Astrocyte (in vitro differentiated cells and primary cell): ENCODE measurements at regions not wholly inside any gene's neighbourhood (a gene's known extent, or its start where the extent isn't known, plus 50 kb on each side); places are given as distances from the start of the nearest gene placed in this dataset.

Source experiments
- DNase-seq: peaks from one replicate; pipeline ENCODE4 v3.0.0-alpha.2; 2010; ENCODE audit warnings: low read depth
- FAIRE-seq: peaks from 2 replicates; lab custom pipeline; 2011; peaks lifted over from hg19 to GRCh38; lab: Jason Lieb, UNC
- H2AFZ ChIP-seq: 2 replicates; pipeline ENCODE4 v1.6.0; 2012; ENCODE audit warnings: low read depth, low read length, inconsistent platforms
- H3K27ac ChIP-seq: 2 replicates; pipeline ENCODE4 v1.5.1; 2011; ENCODE audit warnings: low read depth, low read length, inconsistent platforms
- H3K27me3 ChIP-seq: 2 replicates; pipeline ENCODE4 v1.6.0; 2011; ENCODE audit warnings: low read length, inconsistent platforms; ENCODE audit not compliant: insufficient read depth
- H3K36me3 ChIP-seq: 2 replicates; pipeline ENCODE4 v1.5.1; 2011; ENCODE audit warnings: low read length, inconsistent platforms; ENCODE audit not compliant: insufficient read depth
- H3K4me1 ChIP-seq: 2 replicates; pipeline ENCODE4 v1.5.1; 2011; ENCODE audit warnings: low read length, inconsistent platforms; ENCODE audit not compliant: insufficient read depth
- H3K4me2 ChIP-seq: 2 replicates; pipeline ENCODE4 v1.6.0; 2012; ENCODE audit warnings: low read length, inconsistent platforms
- H3K4me3 ChIP-seq: 2 replicates; pipeline ENCODE4 v1.5.1; 2011; ENCODE audit warnings: low read depth, mild to moderate bottlenecking, low read length, inconsistent platforms; ENCODE audit not compliant: insufficient read depth
- H3K79me2 ChIP-seq: 2 replicates; pipeline ENCODE4 v1.6.0; 2012; ENCODE audit warnings: mild to moderate bottlenecking, low read length, inconsistent platforms; ENCODE audit not compliant: insufficient read depth
- H3K9ac ChIP-seq: 2 replicates; pipeline ENCODE4 v1.6.0; 2012; ENCODE audit warnings: mild to moderate bottlenecking, low read length, inconsistent platforms
- H3K9me3 ChIP-seq: 2 replicates; pipeline ENCODE4 v1.5.1; 2012; ENCODE audit warnings: low read depth, mild to moderate bottlenecking, low read length, inconsistent platforms; ENCODE audit not compliant: insufficient read depth
- H4K20me1 ChIP-seq: 2 replicates; pipeline ENCODE4 v1.6.0; 2012; ENCODE audit warnings: low read length, inconsistent platforms; ENCODE audit not compliant: insufficient read depth
- H3K27ac Mint-ChIP-seq: one replicate; pipeline ENCODE4 v1.8.0; 2021; ENCODE audit warnings: mild to moderate bottlenecking, mixed read lengths; ENCODE audit not compliant: unreplicated experiment
- H3K27me3 Mint-ChIP-seq: one replicate; pipeline ENCODE4 v1.8.0; 2021; ENCODE audit warnings: low read depth, mixed read lengths; ENCODE audit not compliant: unreplicated experiment
- H3K36me3 Mint-ChIP-seq: one replicate; pipeline ENCODE4 v1.8.0; 2021; ENCODE audit warnings: low read depth, mixed read lengths; ENCODE audit not compliant: unreplicated experiment
- H3K4me1 Mint-ChIP-seq: one replicate; pipeline ENCODE4 v1.8.0; 2021; ENCODE audit warnings: low read depth, mixed read lengths; ENCODE audit not compliant: unreplicated experiment
- H3K4me3 Mint-ChIP-seq: one replicate; pipeline ENCODE4 v1.8.0; 2021; ENCODE audit warnings: mild to moderate bottlenecking, moderate library complexity, mixed read lengths; ENCODE audit not compliant: unreplicated experiment
- H3K9me3 Mint-ChIP-seq: one replicate; pipeline ENCODE4 v1.8.0; 2021; ENCODE audit warnings: mild to moderate bottlenecking, mixed read lengths; ENCODE audit not compliant: unreplicated experiment
- EZH2 ChIP-seq: IDR thresholded peaks from 2 replicates; pipeline ENCODE4 v1.6.1; 2012; ENCODE audit warnings: mild to moderate bottlenecking, low read length, inconsistent platforms; ENCODE audit not compliant: insufficient read depth
- TF ChIP-seq, protein P1 (sequence below): IDR thresholded peaks from 2 replicates; pipeline ENCODE4 v1.5.1; 2011; ENCODE audit warnings: low read depth, mild to moderate bottlenecking, inconsistent platforms, low read length, moderate library complexity; ENCODE audit not compliant: insufficient read depth

DNA sequence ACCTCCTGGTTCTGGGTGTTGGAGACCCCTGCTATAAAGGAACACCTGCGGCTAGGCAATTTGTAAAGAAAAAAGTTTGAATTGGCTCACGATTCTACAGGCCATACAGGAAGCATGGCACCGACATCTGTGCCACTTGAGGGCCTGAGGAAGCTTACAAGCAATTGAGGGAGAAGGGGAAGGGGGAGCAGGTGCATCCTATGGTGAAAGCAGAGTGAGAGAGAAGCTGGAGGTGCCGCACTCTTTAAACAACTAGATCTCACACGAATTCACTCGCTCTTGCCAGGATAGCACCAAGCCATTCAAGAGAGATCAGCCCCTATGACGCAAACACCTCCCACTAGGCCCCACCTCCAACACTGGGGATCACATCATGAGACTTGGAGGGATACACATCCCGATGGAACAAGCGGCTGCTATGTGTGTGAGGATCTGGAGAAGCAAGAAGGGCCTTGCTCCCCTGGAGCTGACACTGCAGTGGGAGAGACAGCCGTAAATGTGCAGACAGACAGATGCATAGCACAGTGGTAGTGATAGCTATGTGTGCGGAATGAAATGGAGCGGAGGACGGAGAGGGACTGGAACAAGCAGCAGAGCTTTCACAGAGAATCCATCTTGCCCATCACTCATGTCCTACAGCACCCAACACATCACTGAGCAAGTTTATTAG is 60.7 kb upstream of the HELT start:
- Mint-ChIP-seq H3K36me3 (peaks cover 3% of the 10 kb centered on the region), H3K27me3 (peaks cover 47% of the 10 kb centered on the region), H3K27ac (no peak overlapping the region), H3K4me3 (no peak overlapping the region), H3K4me1 (peaks cover 9% of the 10 kb centered on the region), H3K9me3 (no peaks in the 10 kb centered on the region)
- Histone ChIP-seq H4K20me1 (no peaks in the 10 kb centered on the region), H3K36me3 (no peaks in the 10 kb centered on the region), H3K4me2 (no peak overlapping the region), H3K4me1 (no peaks in the 10 kb centered on the region), H2AFZ (no peak overlapping the region), H3K9ac (no peak overlapping the region), H3K9me3 (no peaks in the 10 kb centered on the region), H3K4me3 (no peak overlapping the region), H3K27me3 (no peaks in the 10 kb centered on the region), H3K27ac (no peak overlapping the region), H3K79me2 (no peaks in the 10 kb centered on the region)
- DNase-seq (no peak), FAIRE-seq (no peak)
- TF ChIP-seq, protein P1, sequence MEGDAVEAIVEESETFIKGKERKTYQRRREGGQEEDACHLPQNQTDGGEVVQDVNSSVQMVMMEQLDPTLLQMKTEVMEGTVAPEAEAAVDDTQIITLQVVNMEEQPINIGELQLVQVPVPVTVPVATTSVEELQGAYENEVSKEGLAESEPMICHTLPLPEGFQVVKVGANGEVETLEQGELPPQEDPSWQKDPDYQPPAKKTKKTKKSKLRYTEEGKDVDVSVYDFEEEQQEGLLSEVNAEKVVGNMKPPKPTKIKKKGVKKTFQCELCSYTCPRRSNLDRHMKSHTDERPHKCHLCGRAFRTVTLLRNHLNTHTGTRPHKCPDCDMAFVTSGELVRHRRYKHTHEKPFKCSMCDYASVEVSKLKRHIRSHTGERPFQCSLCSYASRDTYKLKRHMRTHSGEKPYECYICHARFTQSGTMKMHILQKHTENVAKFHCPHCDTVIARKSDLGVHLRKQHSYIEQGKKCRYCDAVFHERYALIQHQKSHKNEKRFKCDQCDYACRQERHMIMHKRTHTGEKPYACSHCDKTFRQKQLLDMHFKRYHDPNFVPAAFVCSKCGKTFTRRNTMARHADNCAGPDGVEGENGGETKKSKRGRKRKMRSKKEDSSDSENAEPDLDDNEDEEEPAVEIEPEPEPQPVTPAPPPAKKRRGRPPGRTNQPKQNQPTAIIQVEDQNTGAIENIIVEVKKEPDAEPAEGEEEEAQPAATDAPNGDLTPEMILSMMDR, result no peak
- TF ChIP-seq EZH2, result no peak

DNA sequence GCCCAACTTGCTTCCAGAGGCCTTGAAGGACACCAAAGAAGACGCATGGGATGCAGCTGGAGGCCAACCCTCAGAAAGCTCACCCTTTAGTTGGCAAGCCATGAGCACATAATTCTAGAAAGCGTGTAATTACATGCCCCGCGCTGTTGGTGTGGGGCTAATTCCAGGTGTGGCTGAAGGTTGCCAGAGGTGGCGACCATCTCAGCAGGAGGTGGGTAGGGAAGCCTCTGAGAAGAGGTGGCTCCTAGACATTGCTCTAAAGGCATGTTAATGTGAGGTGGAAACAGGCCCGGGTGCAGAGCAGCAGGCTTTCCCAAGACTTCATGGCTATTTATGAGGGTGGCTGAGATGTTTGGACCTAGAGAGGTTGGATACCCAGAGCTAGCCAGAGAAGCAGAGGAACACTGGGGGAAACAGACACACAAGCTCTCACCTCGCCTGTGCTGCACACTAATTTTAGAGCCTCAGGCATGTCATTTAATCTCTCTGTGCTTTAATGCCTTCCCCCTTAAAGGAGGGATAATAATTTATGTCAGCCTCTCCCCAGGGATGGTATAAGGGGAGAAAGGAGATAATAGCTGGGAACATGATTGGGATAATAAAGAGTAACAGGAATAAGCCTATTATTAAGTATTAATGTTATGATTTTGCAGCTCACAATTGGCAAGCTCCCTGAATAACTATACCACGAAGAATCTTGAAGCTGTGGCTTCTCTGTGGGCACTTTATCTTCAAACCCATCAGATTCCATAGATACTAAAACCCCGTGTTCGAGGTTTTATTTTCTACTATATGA is 60.0 kb upstream of the HELT start:
- Histone ChIP-seq H3K4me3 (no peak overlapping the region), H2AFZ (no peak overlapping the region), H3K79me2 (no peaks in the 10 kb centered on the region), H4K20me1 (no peaks in the 10 kb centered on the region), H3K4me2 (no peak overlapping the region), H3K9me3 (no peaks in the 10 kb centered on the region), H3K27ac (no peak overlapping the region), H3K36me3 (no peaks in the 10 kb centered on the region), H3K9ac (no peak overlapping the region), H3K27me3 (no peaks in the 10 kb centered on the region), H3K4me1 (no peaks in the 10 kb centered on the region)
- peaks cover 41% of the 10 kb centered on the region for H3K27me3 Mint-ChIP-seq
- DNase-seq (no peak), FAIRE-seq (no peak)
- H3K27ac Mint-ChIP-seq, result no peak overlapping the region
- H3K4me1 Mint-ChIP-seq, result peaks cover 9% of the 10 kb centered on the region
- H3K9me3 Mint-ChIP-seq, result no peaks in the 10 kb centered on the region
- TF ChIP-seq EZH2, result no peak
- TF ChIP-seq, protein P1, result no peak
- peaks cover 3% of the 10 kb centered on the region for H3K36me3 Mint-ChIP-seq
- no peak overlapping the region for H3K4me3 Mint-ChIP-seq

DNA sequence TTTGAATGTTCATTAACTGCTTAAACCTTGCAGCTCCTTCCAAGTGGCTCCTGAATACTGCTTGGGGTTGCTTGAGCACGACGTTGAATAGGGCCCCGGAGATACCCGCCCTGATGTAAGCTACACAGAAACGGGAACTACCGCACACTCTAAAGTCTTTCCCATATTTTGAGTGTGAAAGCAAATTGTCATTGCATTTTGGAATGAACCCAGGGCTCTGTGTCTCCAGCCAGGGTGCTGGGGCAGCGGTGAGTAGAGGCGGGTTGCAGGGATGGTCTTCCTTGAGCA is 59.4 kb upstream of the HELT start:
- Histone ChIP-seq H3K27me3 (no peaks in the 10 kb centered on the region), H2AFZ (no peak overlapping the region), H3K79me2 (no peaks in the 10 kb centered on the region), H3K4me2 (no peak overlapping the region), H4K20me1 (no peaks in the 10 kb centered on the region), H3K27ac (no peak overlapping the region), H3K4me1 (no peaks in the 10 kb centered on the region), H3K9ac (no peak overlapping the region), H3K4me3 (no peak overlapping the region), H3K9me3 (no peaks in the 10 kb centered on the region), H3K36me3 (no peaks in the 10 kb centered on the region)
- FAIRE-seq (no peak), DNase-seq (no peak)
- TF ChIP-seq EZH2, result no peak
- TF ChIP-seq, protein P1, result no peak
- Mint-ChIP-seq H3K27ac (peak overlapping the region; percentile 47), H3K9me3 (no peaks in the 10 kb centered on the region), H3K4me3 (no peak overlapping the region), H3K4me1 (peaks cover 9% of the 10 kb centered on the region), H3K36me3 (peaks cover 3% of the 10 kb centered on the region), H3K27me3 (peaks cover 35% of the 10 kb centered on the region)
